ENCODE measurements at regions not wholly inside any gene's neighbourhood (a gene's known extent, or its start where the extent isn't known, plus 50 kb on each side); places are given as distances from the start of the nearest gene placed in this dataset.

DNA sequence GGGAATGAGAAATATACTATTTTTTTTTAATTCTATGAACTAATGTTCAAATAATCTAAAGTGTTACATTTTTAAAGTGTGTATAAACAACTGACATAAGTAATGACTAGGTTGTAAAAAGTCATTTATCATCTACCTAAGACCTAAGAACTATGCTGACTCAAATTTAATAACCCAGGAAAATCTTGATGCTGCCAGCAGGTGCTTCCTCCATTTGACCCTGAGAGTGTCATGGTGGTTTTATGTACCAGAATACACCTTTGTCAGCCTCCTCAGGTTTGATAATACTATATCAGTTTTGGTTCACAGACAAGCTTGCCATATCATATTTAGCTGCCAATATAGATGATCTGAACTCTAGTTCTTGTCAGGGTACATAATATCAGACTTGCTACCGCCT, 1151.2 kb downstream of the PCDH17 start:
- DNase-seq (ENCODE audit: low read depth): no peak

DNA sequence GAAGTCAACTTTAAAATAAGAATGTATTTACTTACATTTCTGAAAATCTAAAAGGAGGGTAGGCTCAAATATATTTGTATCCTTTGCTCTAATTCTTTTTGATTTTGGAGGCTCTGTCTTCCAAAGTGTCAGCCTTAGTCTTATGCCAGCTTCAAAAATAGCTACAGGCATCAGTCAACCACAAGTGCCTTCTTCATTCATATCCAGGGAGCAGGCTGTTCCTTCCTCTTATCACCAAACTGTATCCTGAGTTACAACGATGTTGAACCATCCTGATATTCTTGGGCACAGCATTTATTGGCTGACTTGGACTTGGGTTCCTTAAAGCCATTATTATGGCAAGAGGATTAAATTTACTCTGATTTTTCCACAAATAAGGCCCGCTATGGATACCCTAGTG, 1161.3 kb downstream of the PCDH17 start:
- DNase-seq (ENCODE audit: low read depth): no peak

DNA sequence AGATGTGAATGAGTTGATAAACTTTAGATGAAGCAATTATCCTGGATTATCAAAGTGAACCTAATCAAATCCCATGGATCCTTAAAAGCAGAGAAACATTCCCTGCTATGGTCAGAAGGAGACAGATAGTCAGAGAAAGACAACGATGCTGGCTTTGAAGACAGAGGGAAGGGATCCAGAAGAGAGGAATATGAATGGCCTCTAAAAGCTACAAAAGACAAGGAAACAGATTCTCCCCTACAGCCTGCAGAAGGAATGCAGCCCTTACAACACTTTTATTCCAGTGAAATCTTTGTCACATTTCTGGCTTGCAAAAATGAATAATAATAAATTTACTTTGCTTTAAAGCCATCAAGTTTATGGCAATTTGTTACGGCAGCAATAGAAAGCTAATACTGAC, 1164.2 kb downstream of the PCDH17 start:
- no peak for DNase-seq (ENCODE audit: low read depth)

DNA sequence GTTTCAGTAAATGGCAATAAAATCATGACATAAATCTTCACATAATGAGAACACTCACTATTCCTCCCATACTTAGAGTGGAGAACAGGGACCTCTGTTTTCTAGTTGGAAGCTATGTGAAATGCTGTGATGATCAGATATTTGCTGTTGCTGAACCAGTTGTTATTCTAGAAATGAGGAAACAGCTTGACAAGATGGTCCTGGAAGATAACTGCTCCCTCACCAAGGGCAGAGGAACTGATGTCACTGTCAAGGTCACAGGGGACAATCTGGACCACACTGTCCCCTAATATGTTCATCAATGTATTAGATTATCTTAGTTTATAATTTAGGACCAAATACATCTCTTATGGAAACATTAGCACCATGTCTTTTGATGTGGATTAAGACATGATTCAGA, 1173.3 kb downstream of the PCDH17 start:
- no peak for DNase-seq (ENCODE audit: low read depth)

DNA sequence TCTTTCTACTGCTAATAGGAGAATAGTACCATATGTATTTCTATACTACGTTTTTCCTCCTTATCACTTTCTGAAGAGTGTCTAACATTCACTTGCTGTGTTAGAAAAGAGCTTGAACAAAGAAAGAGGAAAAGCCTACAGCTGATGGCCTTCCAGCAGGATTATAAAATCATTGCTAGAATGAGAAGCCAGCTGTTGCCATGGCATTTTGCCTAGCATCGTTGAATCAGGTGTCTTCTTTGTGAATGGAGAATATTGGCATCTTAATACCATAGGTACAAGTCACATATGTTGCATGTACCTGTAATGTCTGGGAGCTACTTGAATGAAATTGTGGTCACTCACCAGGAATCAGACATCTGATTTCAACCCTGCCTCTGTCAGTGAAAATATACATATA, 1174.9 kb downstream of the PCDH17 start:
- no peak for DNase-seq (ENCODE audit: low read depth)

DNA sequence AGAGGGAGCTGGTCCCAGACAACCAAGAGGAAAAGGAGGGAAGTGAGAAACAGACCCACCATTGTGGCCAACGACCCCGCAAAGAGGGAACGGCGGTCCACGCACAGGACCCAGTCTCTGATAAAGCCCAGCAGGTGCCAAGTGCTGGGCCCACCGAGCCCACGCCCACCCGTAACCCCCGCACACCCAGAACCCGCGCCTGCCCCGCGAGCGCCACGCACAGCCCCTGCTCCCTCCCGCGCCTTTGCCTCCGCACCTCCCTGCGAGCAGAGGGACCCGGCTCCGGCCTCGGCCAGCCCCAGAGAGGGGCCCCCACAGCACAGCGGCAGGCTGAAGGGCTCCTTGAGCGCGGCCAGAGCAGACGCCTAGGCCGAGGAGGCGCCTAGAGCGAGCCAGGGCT, 1192.2 kb downstream of the PCDH17 start:
- no peak for DNase-seq (ENCODE audit: low read depth)

DNA sequence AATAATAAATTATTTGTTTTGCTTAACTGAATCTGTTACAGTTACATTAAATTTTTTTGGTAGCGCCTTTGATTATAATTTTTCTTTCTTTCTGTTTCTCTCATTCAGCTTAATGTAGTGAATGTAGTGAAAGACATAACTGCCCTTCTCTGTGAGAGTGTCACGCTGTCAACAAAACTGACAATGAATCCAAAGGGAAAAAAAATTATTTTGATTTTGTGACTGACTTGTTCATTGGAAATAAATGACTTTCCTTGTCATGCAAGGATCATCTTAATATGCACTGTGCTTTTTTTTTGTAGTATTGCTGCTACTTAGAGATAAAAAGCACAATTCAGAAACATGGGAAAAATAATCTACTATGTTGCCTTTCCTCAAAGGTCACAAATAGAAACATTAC, 1196.4 kb downstream of the PCDH17 start:
- DNase-seq (ENCODE audit: low read depth): no peak

DNA sequence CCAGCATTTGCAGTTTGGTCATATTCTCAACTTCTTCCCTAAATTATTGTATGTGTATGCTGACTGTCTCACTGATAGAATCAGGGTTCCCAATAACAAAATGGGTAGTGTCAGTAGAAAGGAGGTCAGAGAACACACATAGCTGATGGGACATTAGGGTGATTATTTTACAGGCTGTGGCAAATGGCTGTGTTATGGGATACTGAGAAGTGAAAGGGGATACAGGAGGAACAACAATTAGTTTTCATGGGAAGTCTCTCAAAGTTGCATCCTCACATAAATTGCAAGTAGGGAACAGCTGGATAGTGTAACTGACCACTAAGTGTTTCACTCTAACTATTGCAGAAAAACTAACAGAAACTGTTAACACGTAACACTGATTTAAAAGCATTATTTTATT, 1199.3 kb downstream of the PCDH17 start:
- DNase-seq (ENCODE audit: low read depth): no peak

DNA sequence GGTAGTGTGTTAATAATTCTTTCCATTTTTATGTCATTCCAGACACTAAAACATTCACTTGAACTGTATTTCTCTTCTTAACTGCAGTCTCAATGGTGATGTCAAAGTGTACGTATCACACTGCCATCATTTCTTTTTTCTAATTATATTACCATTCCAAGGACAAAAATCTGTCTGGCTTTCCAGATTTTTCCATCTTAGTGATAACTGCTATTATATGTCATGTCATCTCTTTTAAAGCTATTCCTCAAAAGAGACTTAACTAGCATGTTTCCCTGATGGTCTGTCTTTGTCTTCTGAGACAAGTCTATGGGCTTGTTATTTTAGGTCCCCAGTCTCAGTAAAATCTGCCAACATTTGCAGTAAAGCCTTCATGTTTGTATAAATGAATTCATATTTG, 1207.1 kb downstream of the PCDH17 start:
- DNase-seq (ENCODE audit: low read depth): no peak

DNA sequence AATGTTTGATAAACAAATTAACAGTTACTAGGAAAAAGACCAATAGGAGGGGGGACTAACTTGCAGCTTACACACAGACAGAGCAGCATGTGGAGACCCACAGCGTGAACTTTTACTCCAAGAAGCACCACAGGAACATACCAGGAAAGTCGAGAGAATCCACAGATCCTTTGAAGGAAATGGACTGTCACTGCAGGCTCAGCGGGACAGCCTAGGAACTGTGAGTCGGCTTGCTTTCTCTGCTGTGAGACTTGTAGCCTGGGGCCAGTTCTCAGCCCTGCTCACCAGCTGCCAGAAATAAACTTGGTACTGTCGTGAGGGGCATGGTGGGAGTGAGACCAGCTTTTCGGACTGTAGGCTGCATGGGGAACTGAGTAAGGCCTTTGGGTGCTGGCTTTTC, 1211.5 kb downstream of the PCDH17 start:
- no peak for DNase-seq (ENCODE audit: low read depth)

DNA sequence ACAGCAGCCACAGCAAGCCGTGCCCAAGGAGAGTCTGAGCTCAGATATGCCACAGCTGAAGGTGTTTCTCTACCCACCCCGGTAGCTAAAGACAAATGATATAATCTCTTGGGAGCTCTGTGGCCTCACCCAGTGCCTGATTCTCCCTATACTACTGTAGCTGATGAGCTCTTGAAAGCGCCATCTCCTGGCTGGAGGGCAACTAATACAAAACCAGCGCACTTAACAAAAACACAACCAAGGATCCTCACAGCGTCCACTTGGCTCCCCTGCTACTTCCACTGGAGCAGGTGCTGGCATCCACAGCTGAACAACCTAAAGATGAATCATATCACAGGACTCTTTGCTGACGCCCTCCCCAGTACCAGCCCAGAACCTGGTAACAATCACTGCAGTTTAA, 1212.0 kb downstream of the PCDH17 start:
- no peak for DNase-seq (ENCODE audit: low read depth)

DNA sequence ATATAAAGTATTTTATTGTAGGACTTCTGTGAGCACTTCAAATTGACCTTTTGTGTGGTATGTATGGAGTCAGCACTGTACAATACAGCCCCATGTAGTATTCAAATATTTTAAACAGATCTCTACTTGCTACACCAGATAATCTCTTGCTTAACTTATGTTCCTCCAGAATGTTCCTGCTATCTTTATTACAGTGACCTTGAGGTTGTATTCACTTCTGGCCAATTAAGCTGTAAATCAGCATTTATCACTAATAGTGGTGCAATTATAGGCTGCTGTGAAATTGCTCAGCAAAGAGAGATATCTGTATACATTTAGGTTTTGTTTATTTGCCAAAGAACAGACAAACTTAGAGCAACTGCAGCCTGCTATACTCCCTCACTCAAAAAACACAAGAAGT, 1218.6 kb downstream of the PCDH17 start:
- DNase-seq (ENCODE audit: low read depth): no peak

DNA sequence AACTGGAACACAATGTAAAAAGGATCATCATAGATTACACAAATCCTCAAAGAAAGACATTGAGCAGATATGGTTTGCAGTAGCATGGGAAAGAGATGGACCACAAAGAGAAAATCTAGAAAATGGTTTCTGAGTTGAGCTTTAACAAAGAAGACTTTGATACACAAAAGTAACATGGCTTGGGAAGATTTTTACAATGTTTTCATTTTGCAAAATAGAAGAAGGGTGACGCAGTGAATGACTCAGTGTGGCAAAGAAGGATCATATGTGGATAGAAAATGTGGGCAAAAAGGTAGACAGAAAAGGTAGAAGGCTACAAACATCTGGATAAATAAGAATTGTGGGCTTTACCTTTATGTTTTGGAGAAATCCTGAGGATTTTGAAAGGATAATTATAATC, 1220.5 kb downstream of the PCDH17 start:
- no peak for DNase-seq (ENCODE audit: low read depth)

DNA sequence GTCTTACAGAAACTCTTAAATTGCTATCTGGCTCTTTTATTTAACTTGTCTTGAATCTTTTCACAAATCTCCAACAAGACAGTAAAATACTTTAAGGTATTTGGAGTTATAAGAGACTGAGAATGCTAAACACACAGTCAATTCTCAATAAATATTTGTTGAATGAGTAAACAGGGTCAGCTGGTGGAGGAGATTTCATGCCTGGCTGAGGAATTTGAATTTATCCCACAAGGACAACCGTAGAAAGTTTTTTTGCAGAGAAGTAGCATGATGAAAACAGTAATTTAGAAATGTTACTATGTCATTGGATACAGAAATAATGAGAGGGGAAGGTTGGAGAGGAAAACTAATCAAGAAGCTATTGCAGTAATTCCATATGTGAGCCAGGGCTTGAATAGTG, 1223.7 kb downstream of the PCDH17 start:
- no peak for DNase-seq (ENCODE audit: low read depth)

DNA sequence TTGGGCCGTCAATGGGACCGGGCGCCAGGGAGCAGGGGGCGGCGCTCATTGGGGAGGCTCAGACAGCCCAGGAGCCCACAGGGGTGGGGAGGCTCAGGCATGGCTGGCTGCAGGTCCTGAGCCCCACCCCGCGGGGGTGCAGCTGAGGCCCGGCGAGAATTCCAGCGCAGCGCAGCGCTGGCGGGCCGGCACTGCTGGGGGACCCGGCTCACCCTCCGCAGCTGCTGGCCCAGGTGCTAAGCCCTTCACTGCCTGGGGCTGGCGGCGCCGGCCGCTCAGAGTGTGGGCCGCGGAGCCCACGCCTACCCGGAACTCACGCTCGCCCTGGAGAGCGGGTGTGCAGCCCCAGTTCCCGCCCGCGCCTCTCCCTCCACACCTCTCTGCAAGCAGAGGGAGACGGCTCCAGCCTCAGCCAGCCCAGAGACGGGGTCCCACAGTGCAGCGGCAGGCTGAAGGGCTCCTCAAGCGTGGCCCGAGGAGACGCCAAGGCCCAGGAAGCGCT, 1227.4 kb downstream of the PCDH17 start:
- DNase-seq (ENCODE audit: low read depth): no peak

DNA sequence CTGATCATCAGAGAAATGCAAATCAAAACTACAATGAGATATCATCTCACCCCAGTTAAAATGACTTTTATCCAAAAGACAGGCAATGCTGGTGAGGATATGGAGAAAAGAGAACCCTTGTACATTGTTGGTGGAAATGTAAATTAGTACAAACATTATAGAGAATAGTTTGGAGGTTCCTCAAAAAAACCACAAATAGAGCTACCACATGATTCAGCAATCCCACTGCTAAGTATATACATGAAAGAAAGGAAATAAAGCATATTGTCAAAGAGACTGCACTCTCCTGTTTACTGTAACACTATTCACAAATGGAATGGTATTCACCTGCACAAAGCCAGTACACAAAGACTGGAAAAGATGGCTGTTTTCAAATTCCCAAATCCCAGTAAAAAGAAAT, 1233.7 kb downstream of the PCDH17 start:
- DNase-seq (ENCODE audit: low read depth): no peak

DNA sequence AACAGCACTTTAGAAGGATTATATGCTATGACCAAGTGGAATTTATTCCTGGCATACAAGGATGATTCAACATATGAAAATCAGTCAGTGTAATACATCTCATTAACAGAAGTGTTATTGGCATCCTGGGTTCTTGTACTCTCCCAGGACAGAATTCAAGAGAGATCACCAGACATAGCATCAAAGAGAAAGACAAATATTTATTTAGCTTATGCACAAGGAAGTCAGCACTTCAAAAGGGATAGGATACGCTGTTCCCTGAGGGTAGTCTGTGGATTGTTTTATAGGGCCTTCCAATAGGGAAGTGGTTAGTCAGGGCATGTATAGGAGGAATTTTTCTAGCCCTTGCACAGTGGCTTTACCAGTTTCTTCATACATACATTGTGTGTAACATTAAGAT, 1238.0 kb downstream of the PCDH17 start:
- DNase-seq (ENCODE audit: low read depth): no peak

DNA sequence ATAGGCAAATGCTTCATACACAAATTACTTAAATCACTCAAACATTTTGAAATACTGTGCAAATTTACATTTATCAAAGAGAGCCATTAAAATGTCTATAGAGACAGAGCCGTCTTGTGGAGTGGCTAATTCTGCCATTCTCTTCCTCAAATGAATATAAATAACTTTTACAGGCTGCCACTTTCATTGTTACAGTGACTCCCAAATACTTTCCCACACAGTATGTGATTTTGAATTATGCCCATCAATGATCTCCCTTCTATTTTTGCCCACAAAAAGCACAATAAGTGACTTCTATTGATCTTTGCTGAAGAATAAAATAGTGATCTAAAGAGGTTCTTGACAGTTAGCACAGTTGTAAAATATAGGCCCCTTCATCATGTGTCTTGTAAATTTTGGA, 1244.9 kb downstream of the PCDH17 start:
- no peak for DNase-seq (ENCODE audit: low read depth)

DNA sequence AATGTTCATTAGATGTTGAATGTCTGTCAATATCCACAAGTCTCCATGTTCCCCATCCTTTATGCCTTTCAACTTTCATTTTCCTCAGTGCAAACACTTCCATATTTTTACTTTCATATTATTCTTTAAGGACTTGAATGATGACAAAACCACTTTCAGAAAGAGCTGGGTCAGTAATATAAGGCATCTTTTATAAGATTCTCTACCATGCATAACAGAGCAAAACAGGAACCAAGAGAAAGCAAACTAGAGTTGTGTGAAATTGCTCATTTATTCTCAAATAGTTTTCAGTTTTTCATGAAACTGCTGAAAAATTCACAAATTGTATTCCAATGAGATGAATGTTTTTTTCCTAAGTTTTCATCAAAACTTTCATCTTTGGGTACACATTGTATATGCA, 1247.6 kb downstream of the PCDH17 start:
- DNase-seq (ENCODE audit: low read depth): no peak

DNA sequence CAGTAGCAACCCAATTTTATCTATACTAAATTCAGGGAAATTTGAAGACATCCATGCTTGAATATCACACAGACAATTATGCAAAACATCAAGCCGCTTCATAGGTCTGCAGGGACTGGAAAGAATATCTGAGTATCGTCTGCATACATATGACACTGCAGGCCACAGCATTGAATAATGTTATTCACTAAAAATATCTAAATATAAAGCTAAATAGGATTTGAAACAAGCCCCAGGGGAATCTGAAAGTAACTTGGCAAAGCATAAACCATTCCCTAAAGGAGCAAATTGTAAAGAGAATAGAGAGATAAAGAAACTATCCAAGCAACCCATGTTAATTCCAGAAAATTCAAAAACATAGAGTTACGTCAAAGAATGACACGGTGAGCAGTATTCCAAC, 1251.0 kb downstream of the PCDH17 start:
- no peak for DNase-seq (ENCODE audit: low read depth)

DNA sequence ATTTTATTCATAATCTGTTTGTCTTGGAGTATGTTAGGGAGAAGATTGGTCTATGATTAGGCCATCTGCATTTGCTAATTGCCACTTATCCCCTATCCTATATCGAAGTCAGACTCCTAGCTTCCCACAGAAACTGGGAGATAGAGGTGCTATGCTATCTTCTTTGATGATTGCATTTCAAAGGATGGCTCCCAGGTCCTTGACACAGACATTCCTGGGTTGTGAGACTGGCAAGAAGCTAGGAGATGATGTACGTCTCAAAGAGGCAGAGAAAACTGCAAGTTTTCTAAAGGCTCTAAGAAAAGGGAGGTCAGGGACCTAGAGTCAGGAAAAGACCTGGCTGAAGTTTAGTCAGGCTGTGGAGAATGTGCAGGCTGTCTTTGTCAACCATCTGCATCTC, 1251.9 kb downstream of the PCDH17 start:
- no peak for DNase-seq (ENCODE audit: low read depth)

DNA sequence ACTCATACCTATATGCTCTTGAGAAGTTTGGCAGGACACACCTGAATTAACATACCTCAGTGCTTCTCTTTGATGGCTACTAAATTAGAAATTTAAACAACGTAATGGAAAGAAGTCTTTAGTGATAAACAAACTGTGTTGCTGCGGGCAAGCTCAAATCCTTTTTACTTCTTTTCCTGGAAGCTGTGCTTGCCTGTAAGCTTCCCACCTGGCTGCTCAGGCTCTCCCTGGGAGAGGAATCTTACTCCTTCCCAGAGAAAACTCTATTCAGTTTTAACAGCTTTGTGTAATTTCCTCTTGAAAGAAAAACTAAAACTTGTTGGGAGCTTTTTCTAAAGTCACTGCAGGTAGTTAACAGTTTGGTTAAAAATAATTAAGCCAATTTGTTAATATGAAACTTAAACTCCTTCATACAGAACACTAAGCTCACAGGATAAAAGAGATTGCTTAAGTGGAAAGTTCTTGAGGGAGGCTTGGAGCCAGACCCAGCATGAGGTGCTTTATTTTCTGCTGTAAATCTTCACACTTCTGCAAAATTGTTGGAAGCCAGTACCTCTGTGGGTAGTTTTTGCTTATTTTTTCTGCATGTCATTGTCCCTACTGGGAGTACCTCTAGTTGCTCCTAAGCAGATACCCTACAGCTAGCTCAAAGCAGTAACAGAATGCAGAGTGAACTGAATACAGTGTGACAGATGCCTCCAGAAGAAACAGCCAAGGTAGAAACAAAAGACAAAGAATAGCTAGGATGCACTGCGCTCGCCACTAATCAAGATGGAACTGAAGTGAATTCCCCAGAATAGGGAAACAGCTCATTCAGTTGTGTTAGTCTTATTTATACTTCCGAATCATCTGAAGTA, 1253.0 kb downstream of the PCDH17 start:
- DNase-seq (ENCODE audit: low read depth): no peak

DNA sequence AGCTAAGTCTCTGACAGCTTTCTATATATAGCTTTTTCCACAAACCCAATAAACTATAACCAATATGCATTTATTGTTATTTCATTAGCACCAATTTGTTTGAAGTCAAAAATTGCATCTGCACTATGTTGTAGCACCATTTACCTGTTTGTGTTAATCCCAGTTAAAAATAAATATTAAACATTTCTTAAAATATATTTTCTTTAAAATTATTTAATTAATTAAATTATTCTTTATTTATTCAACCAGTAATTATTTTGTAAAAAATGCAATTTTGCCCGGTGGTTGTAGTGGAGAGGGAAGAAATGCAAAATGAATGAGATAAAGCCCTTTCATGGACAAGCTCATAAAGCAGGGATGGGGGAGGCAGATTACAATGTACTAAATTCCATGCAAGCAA, 1257.9 kb downstream of the PCDH17 start:
- no peak for DNase-seq (ENCODE audit: low read depth)

DNA sequence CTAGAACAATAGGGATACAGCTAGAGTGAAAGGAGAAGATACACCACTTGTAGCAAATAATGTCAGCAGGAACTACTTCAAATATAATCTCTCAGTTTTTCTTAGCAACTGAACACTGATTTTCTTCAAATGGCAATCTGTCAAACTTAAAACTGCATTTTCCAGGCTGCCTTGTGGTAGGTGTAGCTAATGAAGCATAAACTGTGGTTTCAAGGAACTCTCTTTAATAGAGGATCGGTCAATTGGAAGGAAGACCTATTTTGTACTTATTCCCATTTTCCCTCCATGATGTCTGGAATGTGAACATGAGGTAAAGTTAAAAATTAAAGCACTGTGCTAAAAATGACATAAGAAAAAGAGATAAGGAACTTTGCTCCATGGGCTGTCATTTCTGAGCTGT, 1261.9 kb downstream of the PCDH17 start:
- DNase-seq (ENCODE audit: low read depth): no peak

Measured in EH (cell line).